IMR-90 (cell line): ENCODE measurements at regions not wholly inside any gene's neighbourhood (a gene's known extent, or its start where the extent isn't known, plus 50 kb on each side); places are given as distances from the start of the nearest gene placed in this dataset.

ENCODE experiments used
- ATAC-seq: fragments of 200-7000 bp; cut with Tn5 transposase; 2 replicates; pipeline ENCODE4 v1.9.1; 2020; ENCODE audit warnings: low read depth, mild to moderate bottlenecking, moderate library complexity
- BruUV-seq: library from RNA; stranded (reverse); fragments of 400-500 nt; replicated peaks from 2 replicates; lab custom pipeline; 2021; lab: Mats Ljungman, UMichigan
- CTCF ChIA-PET: fragments of 300-600 bp; formaldehyde crosslinking; extraction: SDS; loops from one replicate; lab custom pipeline; 2021; ENCODE audit warnings: antibody characterized with exemption; lab: Yijun Ruan, JAX
- POLR2A ChIA-PET: fragments of 300-600 bp; sonication (Branson Sonifier 250); formaldehyde crosslinking; loops from one replicate; lab custom pipeline; 2022; ENCODE audit warnings: antibody characterized with exemption; ENCODE audit not compliant: unreplicated experiment; lab: Charles Lee
- DNase-seq: peaks from one replicate; pipeline ENCODE4 v3.0.0; 2013
- H2AFZ ChIP-seq: replicated peaks from 2 replicates; pipeline ENCODE3; 2013; ENCODE audit warnings: low read length, mild to moderate bottlenecking; ENCODE audit not compliant: poor library complexity
- H2AK5ac ChIP-seq: 2 replicates; pipeline ENCODE4 v1.6.1; 2013; ENCODE audit warnings: low read depth, low read length, inconsistent platforms
- H2AK9ac ChIP-seq: replicated peaks from 2 replicates; pipeline ENCODE3; 2013; ENCODE audit warnings: mild to moderate bottlenecking, low read depth, low read length, moderate library complexity; ENCODE audit not compliant: poor library complexity
- H2BK120ac ChIP-seq: 2 replicates; pipeline ENCODE4 v1.6.1; 2013; ENCODE audit warnings: low read depth, low read length, inconsistent platforms
- H2BK15ac ChIP-seq: 3 replicates; pipeline ENCODE4 v1.6.1; 2013; ENCODE audit warnings: low read depth, low read length, inconsistent platforms
- H2BK20ac ChIP-seq: 2 replicates; pipeline ENCODE4 v1.6.1; 2013; ENCODE audit warnings: low read depth, mild to moderate bottlenecking, inconsistent platforms, low read length, moderate library complexity
- H2BK5ac ChIP-seq: 2 replicates; pipeline ENCODE4 v1.6.1; 2013; ENCODE audit warnings: mild to moderate bottlenecking, low read depth, low read length, inconsistent platforms; ENCODE audit not compliant: poor library complexity, severe bottlenecking
- H3K14ac ChIP-seq: replicated peaks from 2 replicates; pipeline ENCODE4 v1.6.1; 2013; ENCODE audit warnings: low read depth, low read length, inconsistent platforms
- H3K18ac ChIP-seq: 2 replicates; pipeline ENCODE4 v1.6.1; 2013; ENCODE audit warnings: low read depth, low read length, control low read depth
- H3K23ac ChIP-seq: 2 replicates; pipeline ENCODE4 v1.6.1; 2013; ENCODE audit warnings: low read depth, low read length, inconsistent platforms
- H3K27ac ChIP-seq: 2 replicates; pipeline ENCODE4 v1.5.1; 2013; ENCODE audit warnings: mild to moderate bottlenecking, control low read depth, low read length; ENCODE audit not compliant: insufficient read depth
- H3K27me3 ChIP-seq: 2 replicates; pipeline ENCODE4 v1.6.1; 2013; ENCODE audit warnings: low read length; ENCODE audit not compliant: control insufficient read depth, insufficient read depth
- H3K36me3 ChIP-seq: 2 replicates; pipeline ENCODE4 v1.6.1; 2013; ENCODE audit warnings: low read length, mixed read lengths; ENCODE audit not compliant: control insufficient read depth, insufficient read depth
- H3K4ac ChIP-seq: 2 replicates; pipeline ENCODE4 v1.6.1; 2013; ENCODE audit warnings: low read depth, low read length, inconsistent platforms
- H3K4me1 ChIP-seq: 2 replicates; pipeline ENCODE4 v1.6.1; 2013; ENCODE audit warnings: low read length, mixed read lengths; ENCODE audit not compliant: control insufficient read depth, insufficient read depth
- H3K4me2 ChIP-seq: 2 replicates; pipeline ENCODE4 v1.6.1; 2013; ENCODE audit warnings: low read depth, mild to moderate bottlenecking, control low read depth, low read length, moderate library complexity
- H3K4me3 ChIP-seq: 2 replicates; pipeline ENCODE4 v1.5.1; 2013; ENCODE audit warnings: low read depth, mild to moderate bottlenecking, control low read depth, low read length, moderate library complexity; ENCODE audit not compliant: insufficient read depth
- H3K56ac ChIP-seq: 2 replicates; pipeline ENCODE4 v1.6.1; 2013; ENCODE audit warnings: low read length, inconsistent platforms; ENCODE audit not compliant: insufficient read depth; ENCODE audit errors: extremely low read depth
- H3K79me1 ChIP-seq, 2 experiments: 2 replicates each; pipeline ENCODE4 v1.6.1; 2013; ENCODE audit warnings: low read length in 2 of 2, inconsistent platforms in 1 of 2, low read depth in 1 of 2
- H3K9ac ChIP-seq: 2 replicates; pipeline ENCODE4 v1.6.1; 2013; ENCODE audit warnings: low read depth, low read length, control low read depth
- H3K9me1 ChIP-seq: 2 replicates; pipeline ENCODE4 v1.6.1; 2013; ENCODE audit warnings: low read length, inconsistent platforms; ENCODE audit not compliant: insufficient read depth
- H3K9me3 ChIP-seq: 2 replicates; pipeline ENCODE4 v1.6.1; 2013; ENCODE audit warnings: low read length; ENCODE audit not compliant: control insufficient read depth, insufficient read depth
- H4K20me1 ChIP-seq: 2 replicates; pipeline ENCODE4 v1.6.1; 2013; ENCODE audit warnings: low read length, inconsistent platforms; ENCODE audit not compliant: insufficient read depth
- H4K5ac ChIP-seq: 2 replicates; pipeline ENCODE4 v1.6.1; 2013; ENCODE audit warnings: mild to moderate bottlenecking, low read depth, low read length, control low read depth
- H4K8ac ChIP-seq, 2 experiments: 2 replicates each; pipeline ENCODE4 v1.6.1; 2013; ENCODE audit warnings: low read depth in 2 of 2, low read length in 2 of 2, control low read depth in 1 of 2, inconsistent platforms in 1 of 2
- H4K91ac ChIP-seq: 2 replicates; pipeline ENCODE4 v1.6.1; 2013; ENCODE audit warnings: low read depth, low read length, inconsistent platforms; ENCODE audit not compliant: insufficient read depth
- CEBPB ChIP-seq: IDR thresholded peaks from 2 replicates; pipeline ENCODE4 v1.6.1; 2012; ENCODE audit warnings: low read depth, low read length, improper control_type of control experiment
- CTCF ChIP-seq: conservative IDR thresholded peaks from 2 replicates; pipeline ENCODE4 v1.5.1; 2012; ENCODE audit warnings: mild to moderate bottlenecking, low read depth, low read length, improper control_type of control experiment
- ELK1 ChIP-seq: fragments of 150-350 bp; IDR thresholded peaks from 2 replicates; pipeline ENCODE4 v1.6.1; 2016; ENCODE audit warnings: low read depth, mild to moderate bottlenecking, low read length, moderate library complexity, borderline replicate concordance
- FOS ChIP-seq: fragments of 150-350 bp; IDR thresholded peaks from 2 replicates; pipeline ENCODE4 v1.6.1; 2016; ENCODE audit warnings: low read depth, low read length
- MAZ ChIP-seq: IDR thresholded peaks from 2 replicates; pipeline ENCODE4 v1.6.1; 2012; ENCODE audit warnings: low read depth, mild to moderate bottlenecking, low read length, improper control_type of control experiment, moderate library complexity, borderline replicate concordance
- MXI1 ChIP-seq: IDR thresholded peaks from 2 replicates; pipeline ENCODE4 v1.6.1; 2012; ENCODE audit warnings: low read depth, mild to moderate bottlenecking, low read length, moderate library complexity, borderline replicate concordance
- NFE2L2 ChIP-seq: fragments of 150-350 bp; IDR thresholded peaks from 2 replicates; pipeline ENCODE4 v1.6.1; 2016; ENCODE audit warnings: low read depth, mild to moderate bottlenecking, low read length
- RCOR1 ChIP-seq: IDR thresholded peaks from 2 replicates; pipeline ENCODE4 v1.6.1; 2012; ENCODE audit warnings: mild to moderate bottlenecking, low read length, improper control_type of control experiment; ENCODE audit not compliant: insufficient replicate concordance
- RFX5 ChIP-seq: IDR thresholded peaks from 2 replicates; pipeline ENCODE4 v1.8.0; 2012; ENCODE audit warnings: low read depth, mild to moderate bottlenecking, low read length, moderate library complexity
- SMC3 ChIP-seq: fragments of 150-350 bp; IDR thresholded peaks from 2 replicates; pipeline ENCODE4 v1.6.1; 2016; ENCODE audit warnings: low read depth, mild to moderate bottlenecking, antibody characterized with exemption, low read length, moderate library complexity
- USF2 ChIP-seq: fragments of 150-350 bp; IDR thresholded peaks from 2 replicates; pipeline ENCODE4 v1.6.1; 2017; ENCODE audit warnings: mild to moderate bottlenecking, antibody characterized with exemption, low read length, low read depth
- WGBS, 2 experiments: methylation state at CpG; one replicate each; pipeline versions ENCODE4 v1.1.5 to v1.1.7; 2013; ENCODE audit warnings: missing lambda C conversion rate in 2 of 2; ENCODE audit not compliant: insufficient read length in 1 of 2; ENCODE audit errors: extremely low coverage in 2 of 2; 5-methylcytosine and 5-hydroxymethylcytosine counted together
- dilution Hi-C: fragments of 300-500 bp; cut with HindIII; formaldehyde crosslinking; loops from one replicate; pipeline ENCODE4 v1.14.3; 2018; ENCODE audit warnings: low sequenced_read_pairs; ENCODE audit not compliant: unreplicated experiment
- in situ Hi-C: fragments of 300-500 bp; cut with MboI; formaldehyde crosslinking; loops from 3 replicates; pipeline ENCODE4 v1.14.3; 2019; ENCODE audit warnings: low sequenced_read_pairs, inconsistent platforms, mixed read lengths
- intact Hi-C: fragments of 100-400 bp; cut with micrococcal nuclease; formaldehyde crosslinking; loops from 2 replicates; pipeline ENCODE4 v1.10.0; 2022

- H3K56ac ChIP-seq = no peak overlapping the region
- no peaks in the 10 kb centered on the region for H4K20me1 ChIP-seq
- no peak overlapping the region for H2BK5ac ChIP-seq
- dilution Hi-C loops (no loop called here), intact Hi-C loops (no loop called here), in situ Hi-C loops (no loop called here)
- H4K5ac ChIP-seq = no peak overlapping the region
- no peak overlapping the region for H3K23ac ChIP-seq
- H2BK120ac ChIP-seq = no peak overlapping the region
- H4K91ac ChIP-seq = no peak overlapping the region
- H3K4me2 ChIP-seq = no peak overlapping the region
- H4K8ac ChIP-seq = no peak overlapping the region
- H2BK20ac ChIP-seq = no peak overlapping the region
- no peak overlapping the region for H3K9ac ChIP-seq
- POLR2A ChIA-PET = no interaction called here
- H3K4ac ChIP-seq = no peak overlapping the region
- H3K9me1 ChIP-seq = no peaks in the 10 kb centered on the region
- no peaks in the 10 kb centered on the region for H3K27me3 ChIP-seq
- DNase-seq = no peak
- peaks cover 33% of the 10 kb centered on the region for H3K9me3 ChIP-seq
- CTCF ChIA-PET = no interaction called here
- no peak overlapping the region for H3K18ac ChIP-seq
- no TSS peak for BruUV-seq
- no peak overlapping the region for H2AK5ac ChIP-seq
- H2AFZ ChIP-seq = no peak overlapping the region
- TF ChIP-seq CEBPB (no peak), MXI1 (no peak), ELK1 (no peak), MAZ (no peak), NFE2L2 (no peak), RCOR1 (no peak), CTCF (no peak), USF2 (no peak), FOS (no peak), SMC3 (no peak), RFX5 (no peak)
- no peaks in the 10 kb centered on the region for H3K36me3 ChIP-seq
- H3K27ac ChIP-seq = no peak overlapping the region
- no peak overlapping the region for H3K4me3 ChIP-seq
- no peaks in the 10 kb centered on the region for H3K79me1 ChIP-seq
- WGBS, 2 experiments = 5% methylated on average over 4 of the region's 4 CpGs; no CpG with 5 or more reads in 1 of the 2 experiments
- no peak overlapping the region for H2AK9ac ChIP-seq
- no peaks in the 10 kb centered on the region for H3K4me1 ChIP-seq
- no peak overlapping the region for H3K14ac ChIP-seq
- no peak for ATAC-seq
- H2BK15ac ChIP-seq = no peak overlapping the region
These were observed 227.4 kb downstream of the RAB11FIP2 start for GRCh38 chr10:117819304-117819703.
